NT2/D1 (cell line): ENCODE measurements at regions not wholly inside any gene's neighbourhood (a gene's known extent, or its start where the extent isn't known, plus 50 kb on each side); places are given as distances from the start of the nearest gene placed in this dataset.

Experiments used
- DNase-seq: peaks from one replicate; pipeline ENCODE4 v3.0.0-alpha.2; 2011; ENCODE audit warnings: low read depth, low spot score
- H3K27me3 ChIP-seq: 2 replicates; pipeline ENCODE4 v1.6.0; 2011; ENCODE audit warnings: mild to moderate bottlenecking; ENCODE audit not compliant: insufficient read length, insufficient read depth
- H3K36me3 ChIP-seq: 2 replicates; pipeline ENCODE4 v1.6.1; 2011; ENCODE audit warnings: mild to moderate bottlenecking, low read length, mixed read lengths; ENCODE audit not compliant: insufficient read depth, insufficient read length
- H3K4me1 ChIP-seq: 2 replicates; pipeline ENCODE4 v1.5.1; 2011; ENCODE audit not compliant: insufficient read depth, insufficient read length
- H3K4me3 ChIP-seq: 2 replicates; pipeline ENCODE4 v1.5.1; 2011; ENCODE audit warnings: low read depth; ENCODE audit not compliant: insufficient read length
- H3K9ac ChIP-seq: 2 replicates; pipeline ENCODE4 v1.6.0; 2011; ENCODE audit warnings: low read depth; ENCODE audit not compliant: insufficient read length
- H3K9me3 ChIP-seq: 2 replicates; pipeline ENCODE4 v1.5.1; 2011; ENCODE audit warnings: mild to moderate bottlenecking, low read length; ENCODE audit not compliant: insufficient read depth
- SUZ12 ChIP-seq: IDR thresholded peaks from 2 replicates; pipeline ENCODE4 v1.6.1; 2011; ENCODE audit not compliant: insufficient read length, insufficient read depth; ENCODE audit errors: extremely low read depth
- YY1 ChIP-seq: IDR thresholded peaks from 2 replicates; pipeline ENCODE4 v1.6.1; 2011; ENCODE audit not compliant: insufficient read length, insufficient read depth
- ZNF274 ChIP-seq: IDR thresholded peaks from 2 replicates; pipeline ENCODE4 v1.6.1; 2011; ENCODE audit warnings: mild to moderate bottlenecking, low read depth, low read length

GRCh38 chr12:113726254-113726819, 239.8 kb downstream of the RBM19 start:
- H3K4me3 ChIP-seq: no peak overlapping the region
- H3K36me3 ChIP-seq: no peaks in the 10 kb centered on the region
- H3K4me1 ChIP-seq: peaks cover 8% of the 10 kb centered on the region
- H3K9me3 ChIP-seq: peaks cover 11% of the 10 kb centered on the region
- no peak for DNase-seq
- H3K9ac ChIP-seq: no peak overlapping the region
- peaks cover 6% of the 10 kb centered on the region for H3K27me3 ChIP-seq
- TF ChIP-seq ZNF274 (no peak), SUZ12 (no peak), YY1 (no peak)

GRCh38 chr12:113725557-113725876, 240.6 kb downstream of the RBM19 start:
- no peak for TF ChIP-seq YY1
- no peak for TF ChIP-seq ZNF274
- TF ChIP-seq SUZ12: no peak
- H3K36me3 ChIP-seq: no peaks in the 10 kb centered on the region
- peaks cover 3% of the 10 kb centered on the region for H3K27me3 ChIP-seq
- peaks cover 10% of the 10 kb centered on the region for H3K4me1 ChIP-seq
- H3K9ac ChIP-seq: no peak overlapping the region
- no peak overlapping the region for H3K4me3 ChIP-seq
- DNase-seq: no peak
- H3K9me3 ChIP-seq: peaks cover 11% of the 10 kb centered on the region

- H3K4me3 ChIP-seq: no peak overlapping the region
- TF ChIP-seq SUZ12 (no peak), ZNF274 (no peak), YY1 (no peak)
Measured at GRCh38 chr12:113724794-113725556, 241.2 kb downstream of the RBM19 start.

DNA sequence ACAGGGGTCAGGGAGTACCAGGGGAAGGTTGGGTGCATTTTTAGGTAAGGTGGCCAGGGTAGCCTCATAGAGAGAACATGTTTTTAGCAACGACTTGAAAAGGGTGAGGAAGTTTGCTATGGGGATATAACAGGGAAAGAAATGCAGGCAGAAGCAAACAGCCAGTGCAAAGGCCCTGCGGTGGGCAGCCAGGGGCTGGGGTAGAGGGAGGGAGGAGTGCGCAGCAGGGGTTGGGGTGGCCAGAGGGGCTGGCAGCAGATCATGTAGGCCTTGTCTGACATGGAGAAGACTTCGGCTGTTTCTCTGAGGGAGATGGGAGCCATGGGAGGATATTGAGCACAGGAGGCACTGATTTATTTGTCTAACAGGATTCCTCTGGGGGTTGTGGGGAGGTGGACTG, 242.5 kb downstream of the RBM19 start:
- no peak overlapping the region for H3K9ac ChIP-seq
- no peak for DNase-seq
- H3K4me1 ChIP-seq: peaks cover 11% of the 10 kb centered on the region
- H3K4me3 ChIP-seq: no peak overlapping the region
- no peaks in the 10 kb centered on the region for H3K36me3 ChIP-seq
- TF ChIP-seq SUZ12 (no peak), YY1 (no peak), ZNF274 (no peak)
- H3K9me3 ChIP-seq: peaks cover 11% of the 10 kb centered on the region
- no peaks in the 10 kb centered on the region for H3K27me3 ChIP-seq

More at GRCh38 chr12:113724794-113725556, 241.2 kb downstream of the RBM19 start:
- Histone ChIP-seq H3K9ac (no peak overlapping the region), H3K9me3 (peaks cover 11% of the 10 kb centered on the region), H3K36me3 (no peaks in the 10 kb centered on the region), H3K4me1 (peaks cover 11% of the 10 kb centered on the region), H3K27me3 (peaks cover 3% of the 10 kb centered on the region)
- DNase-seq: no peak

- Histone ChIP-seq H3K27me3 (no peaks in the 10 kb centered on the region), H3K36me3 (no peaks in the 10 kb centered on the region), H3K9me3 (peaks cover 11% of the 10 kb centered on the region), H3K4me1 (peaks cover 6% of the 10 kb centered on the region), H3K4me3 (no peak overlapping the region), H3K9ac (no peak overlapping the region)
- DNase-seq: no peak
- no peak for TF ChIP-seq YY1
- no peak for TF ChIP-seq ZNF274
- no peak for TF ChIP-seq SUZ12
Measured at GRCh38 chr12:113722747-113723146, 243.4 kb downstream of the RBM19 start.

DNA sequence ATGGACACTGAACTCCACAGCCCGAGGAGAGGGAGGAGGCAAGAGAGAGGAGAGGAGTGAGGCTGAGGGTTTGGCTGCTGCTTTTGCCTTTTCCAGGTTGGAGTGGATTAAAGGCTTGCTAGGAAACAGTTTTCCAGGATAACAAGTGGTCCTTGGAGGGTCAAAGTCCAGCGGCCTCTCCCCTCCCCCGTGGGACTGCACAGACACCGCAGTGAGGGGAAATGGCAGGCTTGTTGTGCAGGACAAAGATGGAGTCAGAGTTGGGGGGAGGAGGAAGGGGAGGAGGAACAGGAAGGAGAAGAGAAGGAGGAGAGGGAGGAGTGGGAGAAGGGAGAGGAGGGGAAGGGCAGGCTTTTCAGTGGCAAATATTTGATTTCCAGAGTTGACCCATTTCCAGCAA, 245.5 kb downstream of the RBM19 start:
- Histone ChIP-seq H3K36me3 (no peaks in the 10 kb centered on the region), H3K9ac (no peak overlapping the region), H3K4me3 (no peak overlapping the region), H3K27me3 (no peaks in the 10 kb centered on the region), H3K9me3 (no peaks in the 10 kb centered on the region; the same call in 1 of the 2 replicates), H3K4me1 (peaks cover 3% of the 10 kb centered on the region)
- no peak for TF ChIP-seq ZNF274
- TF ChIP-seq SUZ12: no peak
- no peak for TF ChIP-seq YY1
- no peak for DNase-seq

- no peaks in the 10 kb centered on the region for H3K36me3 ChIP-seq
- TF ChIP-seq SUZ12 (no peak), ZNF274 (no peak), YY1 (no peak)
Measured at GRCh38 chr12:113719911-113720591, 246.1 kb downstream of the RBM19 start.

More at GRCh38 chr12:113719911-113720591, 246.1 kb downstream of the RBM19 start:
- no peak for DNase-seq
- Histone ChIP-seq H3K27me3 (no peaks in the 10 kb centered on the region), H3K9me3 (no peaks in the 10 kb centered on the region), H3K4me1 (peaks cover 3% of the 10 kb centered on the region), H3K9ac (no peak overlapping the region), H3K4me3 (no peak overlapping the region)
